ENCODE measurements at regions not wholly inside any gene's neighbourhood (a gene's known extent, or its start where the extent isn't known, plus 50 kb on each side); places are given as distances from the start of the nearest gene placed in this dataset.

DNA sequence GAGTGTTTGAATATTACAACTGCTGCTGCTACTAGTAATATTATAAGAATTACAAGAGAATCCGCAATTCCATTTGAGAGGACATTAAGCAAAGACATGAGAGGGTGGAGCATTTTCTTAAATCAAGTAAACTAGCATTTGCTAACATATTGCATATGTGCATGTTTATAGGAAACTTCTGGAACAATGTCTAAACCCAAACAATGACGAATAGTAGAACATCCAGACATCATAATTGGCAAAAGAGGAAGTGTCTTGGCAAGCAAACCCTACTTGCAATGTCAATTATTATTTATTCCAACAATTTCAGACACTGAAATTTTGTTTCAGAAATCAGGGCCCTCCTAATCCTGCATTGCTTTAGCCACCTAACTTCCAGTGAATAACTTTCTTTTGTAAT lies 1155.3 kb upstream of the GJE1 start:
- TF ChIP-seq EZH2phosphoT487 (IDR thresholded peaks at IDR 0.05; ENCODE audit: insufficient read depth, low read depth) (no peak), EZH2 (IDR thresholded peaks at IDR 0.05; ENCODE audit: insufficient read depth, poor library complexity, severe bottlenecking) (no peak)

Measured in GM23248 (cell line).